Skeletal muscle cell (primary cell): ENCODE measurements at regions not wholly inside any gene's neighbourhood (a gene's known extent, or its start where the extent isn't known, plus 50 kb on each side); places are given as distances from the start of the nearest gene placed in this dataset.

Experiments
- DNase-seq: peaks from one replicate; pipeline ENCODE4 v3.0.0-alpha.2; 2010; ENCODE audit warnings: low read depth
- H3K4me3 ChIP-seq: 2 replicates; pipeline ENCODE4 v1.5.1; 2011; ENCODE audit warnings: low read depth, mild to moderate bottlenecking, control low read depth, low read length, moderate library complexity

- DNase-seq, result peak; percentile 49
- H3K4me3 ChIP-seq, result no peak overlapping the region
Observed at GRCh38 chr12:88665071-88665470, 84.8 kb upstream of the KITLG start.

GRCh38 chr12:88662961-88663360, 82.7 kb upstream of the KITLG start:
- H3K4me3 ChIP-seq, result no peak overlapping the region
- no peak for DNase-seq

GRCh38 chr12:88662093-88662492, 81.8 kb upstream of the KITLG start:
- no peak for DNase-seq
- H3K4me3 ChIP-seq, result no peak overlapping the region

GRCh38 chr12:88658009-88658408, 77.7 kb upstream of the KITLG start:
- H3K4me3 ChIP-seq, result no peak overlapping the region
- DNase-seq, result no peak

GRCh38 chr12:88650715-88651114, 70.4 kb upstream of the KITLG start:
- peak; percentile 71 for DNase-seq
- H3K4me3 ChIP-seq, result no peak overlapping the region

GRCh38 chr12:88648625-88649024, 68.4 kb upstream of the KITLG start:
- DNase-seq, result no peak
- H3K4me3 ChIP-seq, result no peak overlapping the region

GRCh38 chr12:88646824-88647223, 66.6 kb upstream of the KITLG start:
- no peak for DNase-seq
- no peak overlapping the region for H3K4me3 ChIP-seq

- no peak overlapping the region for H3K4me3 ChIP-seq
Observed at GRCh38 chr12:88645816-88646215, 65.5 kb upstream of the KITLG start.

GRCh38 chr12:88644946-88645702, 64.9 kb upstream of the KITLG start:
- no peak for DNase-seq
- no peak overlapping the region for H3K4me3 ChIP-seq

More at GRCh38 chr12:88645816-88646215, 65.5 kb upstream of the KITLG start:
- DNase-seq, result no peak

GRCh38 chr12:88643685-88644084, 63.4 kb upstream of the KITLG start:
- H3K4me3 ChIP-seq, result no peak overlapping the region
- DNase-seq, result no peak

- H3K4me3 ChIP-seq, result no peak overlapping the region
- DNase-seq, result no peak
Observed at GRCh38 chr12:88642675-88643431, 62.6 kb upstream of the KITLG start.

GRCh38 chr12:88638966-88639760, 58.9 kb upstream of the KITLG start:
- DNase-seq, result peak; percentile 34
- H3K4me3 ChIP-seq, result no peak overlapping the region

GRCh38 chr12:88638388-88638787, 58.1 kb upstream of the KITLG start:
- no peak for DNase-seq
- H3K4me3 ChIP-seq, result no peak overlapping the region

GRCh38 chr12:88634008-88634407, 53.7 kb upstream of the KITLG start:
- no peak overlapping the region for H3K4me3 ChIP-seq
- no peak for DNase-seq

GRCh38 chr12:88633312-88633711, 53.0 kb upstream of the KITLG start:
- no peak for DNase-seq

GRCh38 chr12:88630561-88630960, 50.3 kb upstream of the KITLG start:
- no peak for DNase-seq
- no peak overlapping the region for H3K4me3 ChIP-seq

More at GRCh38 chr12:88633312-88633711, 53.0 kb upstream of the KITLG start:
- no peak overlapping the region for H3K4me3 ChIP-seq
